PC-9 (cell line): ENCODE measurements at regions not wholly inside any gene's neighbourhood (a gene's known extent, or its start where the extent isn't known, plus 50 kb on each side); places are given as distances from the start of the nearest gene placed in this dataset.

ENCODE experiments used
- BruUV-seq: library from RNA; stranded (reverse); fragments of 400-500 nt; replicated peaks from 2 replicates; lab custom pipeline; 2021; lab: Mats Ljungman, UMichigan
- CTCF ChIA-PET: fragments of 300-600 bp; sonication (Branson Sonifier 250); formaldehyde crosslinking; loops from one replicate; lab custom pipeline; 2022; ENCODE audit warnings: antibody characterized with exemption; lab: Charles Lee
- POLR2A ChIA-PET: fragments of 300-600 bp; sonication (Branson Sonifier 250); formaldehyde crosslinking; loops from one replicate; lab custom pipeline; 2022; ENCODE audit warnings: antibody characterized with exemption; ENCODE audit not compliant: unreplicated experiment; lab: Charles Lee
- DNase-seq, 2 experiments: peaks; one replicate each; pipeline versions ENCODE4 v3.0.0 to v3.0.0-alpha.2; 2015 to 2022; ENCODE audit warnings: mixed read lengths in 1 of 2
- H2AFZ ChIP-seq: fragments of 200-600 bp; sonication (generic); 2 replicates; pipeline ENCODE4 v1.8.1; 2017; ENCODE audit warnings: antibody characterized with exemption
- H3F3A ChIP-seq: fragments of 200-600 bp; sonication (generic); 2 replicates; pipeline ENCODE4 v1.8.1; 2017; ENCODE audit warnings: antibody characterized with exemption, mild to moderate bottlenecking, low read depth; ENCODE audit not compliant: insufficient read depth
- H3K27ac ChIP-seq: fragments of 200-600 bp; sonication (generic); 2 replicates; pipeline ENCODE4 v1.6.1; 2016; ENCODE audit warnings: mixed run types
- H3K27me3 ChIP-seq: fragments of 200-600 bp; sonication (generic); 2 replicates; pipeline ENCODE4 v1.6.1; 2016; ENCODE audit warnings: low read depth, mixed run types; ENCODE audit not compliant: insufficient read depth
- H3K36me3 ChIP-seq: fragments of 200-600 bp; sonication (generic); 2 replicates; pipeline ENCODE4 v1.6.1; 2016; ENCODE audit warnings: low read depth, mixed run types
- H3K4me1 ChIP-seq: fragments of 200-600 bp; sonication (generic); replicated peaks from 2 replicates; pipeline ENCODE4 v1.6.1; 2016; ENCODE audit warnings: mixed run types; ENCODE audit not compliant: insufficient read depth
- H3K4me2 ChIP-seq: fragments of 200-600 bp; sonication (generic); 2 replicates; pipeline ENCODE4 v1.6.1; 2017; ENCODE audit warnings: mixed run types
- H3K4me3 ChIP-seq: fragments of 200-600 bp; sonication (generic); 2 replicates; pipeline ENCODE4 v1.6.1; 2016; ENCODE audit warnings: mixed run types
- H3K79me2 ChIP-seq: fragments of 200-600 bp; sonication (generic); 2 replicates; pipeline ENCODE4 v1.6.1; 2017; ENCODE audit warnings: low read depth, mixed run types
- H3K9me2 ChIP-seq: fragments of 200-600 bp; sonication (generic); 2 replicates; pipeline ENCODE4 v1.8.1; 2017; ENCODE audit warnings: mild to moderate bottlenecking; ENCODE audit not compliant: insufficient read depth
- H3K9me3 ChIP-seq: fragments of 200-600 bp; sonication (generic); 2 replicates; pipeline ENCODE4 v1.8.1; 2016; ENCODE audit warnings: low read depth; ENCODE audit not compliant: insufficient read depth
- H4K20me1 ChIP-seq: fragments of 200-600 bp; sonication (generic); 2 replicates; pipeline ENCODE4 v1.8.1; 2017; ENCODE audit not compliant: insufficient read depth
- CTCF ChIP-seq: fragments of 200-600 bp; sonication (generic); conservative IDR thresholded peaks from 2 replicates; pipeline ENCODE4 v1.6.1; 2017; ENCODE audit warnings: mixed run types, antibody characterized with exemption, mild to moderate bottlenecking, moderate library complexity
- EZH2 ChIP-seq: fragments of 200-600 bp; sonication (generic); IDR thresholded peaks from 2 replicates; pipeline ENCODE4 v1.8.0; 2017; ENCODE audit warnings: antibody characterized with exemption, low read depth
- intact Hi-C: fragments of 100-400 bp; cut with micrococcal nuclease; formaldehyde crosslinking; loops from one replicate; pipeline ENCODE4 v1.10.0; 2022; ENCODE audit not compliant: unreplicated experiment

- H3K4me1 ChIP-seq = no peaks in the 10 kb centered on the region
- intact Hi-C loops = no loop called here
- TF ChIP-seq EZH2 (no peak), CTCF (no peak)
- no peaks in the 10 kb centered on the region for H3K36me3 ChIP-seq
- H3K79me2 ChIP-seq = no peaks in the 10 kb centered on the region
- no peaks in the 10 kb centered on the region for H3F3A ChIP-seq
- DNase-seq = no peak
- BruUV-seq = no TSS peak
- CTCF ChIA-PET = no interaction called here
- no peaks in the 10 kb centered on the region for H3K9me3 ChIP-seq
- no peaks in the 10 kb centered on the region for H4K20me1 ChIP-seq
- H3K27me3 ChIP-seq = no peaks in the 10 kb centered on the region
- no peak overlapping the region for H3K4me3 ChIP-seq
- no peaks in the 10 kb centered on the region for H3K9me2 ChIP-seq
- H2AFZ ChIP-seq = no peak overlapping the region
- POLR2A ChIA-PET = no interaction called here
- H3K4me2 ChIP-seq = no peak overlapping the region
- no peak overlapping the region for H3K27ac ChIP-seq
Observed at GRCh38 chr1:200238311-200238710, 171.5 kb downstream of the ZNF281 start.

GRCh38 chr1:200237066-200237465 lies 172.8 kb downstream of the ZNF281 start:
- ChIA-PET CTCF (no interaction called here), POLR2A (no interaction called here)
- Histone ChIP-seq H3K27ac (no peak overlapping the region), H3K36me3 (no peaks in the 10 kb centered on the region), H3K27me3 (no peaks in the 10 kb centered on the region), H2AFZ (no peak overlapping the region), H3K9me2 (no peaks in the 10 kb centered on the region), H4K20me1 (no peaks in the 10 kb centered on the region), H3K4me2 (no peak overlapping the region), H3K4me1 (no peaks in the 10 kb centered on the region), H3F3A (no peaks in the 10 kb centered on the region), H3K9me3 (no peaks in the 10 kb centered on the region), H3K4me3 (no peak overlapping the region), H3K79me2 (no peaks in the 10 kb centered on the region)
- intact Hi-C loops = no loop called here
- BruUV-seq = no TSS peak
- TF ChIP-seq CTCF (no peak), EZH2 (no peak)
- no peak for DNase-seq

GRCh38 chr1:200234938-200235337 lies 174.9 kb downstream of the ZNF281 start:
- H3K4me2 ChIP-seq = no peak overlapping the region
- no peaks in the 10 kb centered on the region for H3K79me2 ChIP-seq
- ChIA-PET POLR2A (no interaction called here), CTCF (no interaction called here)
- DNase-seq = no peak
- H3K36me3 ChIP-seq = no peaks in the 10 kb centered on the region
- no peaks in the 10 kb centered on the region for H4K20me1 ChIP-seq
- H3K27ac ChIP-seq = no peak overlapping the region
- no peaks in the 10 kb centered on the region for H3K4me1 ChIP-seq
- H3K27me3 ChIP-seq = no peaks in the 10 kb centered on the region
- BruUV-seq = no TSS peak
- H3F3A ChIP-seq = no peaks in the 10 kb centered on the region
- H2AFZ ChIP-seq = no peak overlapping the region
- TF ChIP-seq EZH2 (no peak), CTCF (no peak)
- H3K9me2 ChIP-seq = no peaks in the 10 kb centered on the region
- intact Hi-C loops = no loop called here
- H3K9me3 ChIP-seq = no peaks in the 10 kb centered on the region
- H3K4me3 ChIP-seq = no peak overlapping the region
